ENCODE measurements at regions not wholly inside any gene's neighbourhood (a gene's known extent, or its start where the extent isn't known, plus 50 kb on each side); places are given as distances from the start of the nearest gene placed in this dataset.

DNA sequence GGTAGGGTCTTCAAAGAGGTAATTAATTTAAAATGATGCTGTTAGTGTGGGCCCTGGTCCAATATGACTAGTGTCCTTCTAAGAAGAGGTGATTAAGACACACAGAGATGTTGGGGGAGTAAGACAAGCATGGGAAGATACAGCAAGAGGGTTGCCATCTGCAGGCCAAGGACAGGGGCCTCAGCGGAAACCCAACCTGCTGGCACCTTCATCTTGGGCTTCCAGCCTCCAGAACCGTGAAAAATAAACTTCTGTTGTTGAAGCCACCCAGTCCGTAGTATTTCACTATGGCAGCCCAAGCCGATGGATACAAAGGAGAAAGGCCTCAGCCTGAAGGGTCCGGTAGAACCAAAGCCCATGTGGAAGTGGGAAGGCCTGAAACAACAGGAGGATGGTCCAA, 161.7 kb upstream of the UBE2E1 start:
- DNase-seq = no peak

DNA sequence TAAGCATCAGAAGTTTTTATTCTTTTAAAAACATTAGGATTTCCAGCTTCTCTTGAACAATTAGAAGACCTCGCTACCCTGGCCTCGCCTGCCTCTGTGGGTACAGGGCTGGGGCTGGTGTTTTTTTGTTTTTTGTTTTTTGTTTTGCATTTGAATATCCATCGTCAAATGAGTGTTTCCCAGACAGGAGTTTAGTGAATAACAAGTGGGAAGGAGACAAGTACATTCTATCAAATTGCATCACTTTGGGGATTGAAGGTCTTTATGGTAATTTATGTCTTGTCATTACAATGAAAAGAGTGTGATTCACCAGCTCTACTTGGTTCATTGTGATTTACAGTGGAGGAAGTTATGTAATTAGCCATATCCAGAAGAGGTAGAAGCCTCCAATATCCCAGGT, 161.1 kb upstream of the UBE2E1 start:
- no peak for DNase-seq

DNA sequence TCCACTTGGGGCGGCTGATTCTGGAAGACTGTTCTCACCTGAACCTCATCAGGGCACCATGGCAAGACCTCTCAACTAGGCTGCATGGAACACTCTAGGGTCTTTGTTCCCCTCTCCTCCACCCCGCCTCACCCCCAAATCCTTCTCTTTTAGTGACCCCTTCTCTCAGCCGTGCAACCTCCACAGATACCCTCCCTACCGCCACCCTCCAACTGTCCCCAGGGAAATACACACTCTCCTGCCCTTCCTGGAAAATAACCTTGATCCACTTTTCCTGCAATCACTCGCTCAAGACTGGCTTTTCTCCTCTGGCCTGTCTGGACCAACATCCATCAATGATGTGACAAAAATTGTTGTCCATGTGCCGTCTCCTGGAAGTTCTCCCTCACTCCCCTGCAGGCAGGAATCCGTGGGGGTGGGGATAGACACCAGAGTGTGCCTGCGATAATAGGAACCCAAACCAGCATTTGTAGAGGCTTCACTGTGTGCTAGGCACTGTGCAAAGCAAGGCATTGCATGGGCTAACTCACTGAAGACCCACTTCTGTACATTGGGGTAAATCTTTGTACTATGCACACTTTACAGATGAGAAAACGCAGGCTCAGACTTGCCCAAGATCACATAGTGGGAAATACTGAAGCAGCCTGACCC, 160.1 kb upstream of the UBE2E1 start:
- DNase-seq = no peak

DNA sequence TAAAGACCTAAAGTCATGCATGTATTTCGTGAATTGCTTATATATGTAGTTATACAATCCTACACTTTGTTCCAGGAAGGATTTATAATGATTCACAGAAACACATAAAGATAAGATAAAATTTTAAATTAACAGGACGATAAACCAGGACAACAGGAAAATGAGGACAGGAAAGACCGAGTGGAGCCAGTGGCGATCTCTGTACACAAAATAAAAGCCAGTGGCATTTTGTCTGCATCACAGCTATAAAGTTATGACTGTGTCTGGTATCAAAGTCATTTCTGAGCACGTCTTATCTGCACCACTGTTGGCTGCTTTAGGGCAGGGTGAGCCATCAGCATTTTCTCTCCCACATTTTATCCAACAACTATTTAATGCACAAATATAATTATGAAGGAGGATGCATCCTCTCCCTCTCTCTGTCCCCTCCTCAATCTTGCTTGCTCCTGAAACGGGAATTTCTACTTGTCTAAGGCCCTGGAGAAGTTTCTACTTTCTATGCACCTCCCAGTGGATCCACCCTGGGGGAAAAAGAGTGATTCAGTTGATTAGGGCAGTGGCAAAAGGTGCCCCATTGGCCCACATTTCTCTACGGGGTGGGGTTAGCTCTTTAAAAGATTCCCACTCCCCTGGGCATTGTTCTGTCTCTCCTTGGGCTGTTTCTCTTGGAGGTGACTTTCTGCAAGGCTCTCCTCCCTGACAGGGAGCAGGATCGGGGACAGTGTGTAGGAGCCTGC, 159.4 kb upstream of the UBE2E1 start:
- no peak for DNase-seq

DNA sequence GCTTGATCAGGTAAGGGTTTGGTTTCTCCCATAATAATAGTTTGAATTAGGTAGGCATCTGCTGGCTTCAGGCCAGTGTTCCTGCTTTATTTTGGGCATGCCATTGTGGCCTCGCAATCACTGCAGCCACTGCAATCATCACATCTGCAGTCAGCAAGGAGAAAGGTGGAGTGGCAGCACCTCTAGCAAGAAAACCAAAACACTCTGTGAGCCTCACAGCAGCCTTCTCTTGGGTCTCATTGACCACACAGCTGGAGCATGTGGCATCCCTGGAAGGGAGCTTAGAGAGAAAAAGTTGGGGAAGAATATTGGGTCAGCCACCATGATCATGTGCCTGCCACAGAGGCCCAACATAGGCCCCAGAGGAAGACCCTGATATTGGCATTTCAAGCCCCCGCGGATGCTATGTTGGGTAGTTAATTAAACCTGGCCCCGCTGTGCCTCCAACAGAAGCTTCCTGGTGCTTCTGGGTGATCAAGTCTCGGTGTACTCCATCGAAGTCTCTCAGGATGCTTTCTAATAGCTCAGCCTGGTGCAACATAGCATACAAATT, 158.0 kb upstream of the UBE2E1 start:
- no peak for DNase-seq

DNA sequence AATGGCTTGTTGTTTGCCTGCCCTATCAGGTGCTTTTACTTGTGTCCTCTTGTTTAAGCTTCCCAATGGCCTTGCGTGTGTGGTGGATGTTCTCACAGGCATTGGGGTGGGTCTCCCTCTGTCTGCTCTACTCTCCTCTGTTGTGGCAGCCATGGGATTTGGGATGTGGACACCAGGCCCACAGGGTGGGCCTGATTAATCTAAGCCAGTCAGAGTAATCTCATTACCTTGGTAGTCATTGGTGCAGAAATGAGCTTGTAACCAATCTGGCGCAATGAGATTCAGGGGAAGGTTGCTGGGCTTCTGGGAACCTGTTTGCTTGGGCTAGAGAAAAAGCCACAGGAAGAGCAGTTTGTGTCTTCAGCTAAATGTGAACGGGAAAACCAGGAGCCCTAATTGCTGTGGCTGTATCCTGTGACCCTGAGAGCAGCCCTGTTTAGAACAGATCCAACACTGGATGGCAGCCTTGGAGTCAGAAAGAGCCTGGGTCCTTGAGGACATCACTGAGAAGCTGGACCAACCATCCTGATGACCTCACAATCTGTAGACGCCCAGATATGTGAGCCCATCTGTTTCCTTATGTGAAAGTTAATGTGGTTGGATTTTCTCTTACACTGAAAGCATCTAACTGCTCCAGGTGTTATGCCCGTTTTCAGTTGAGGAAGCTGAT, 157.3 kb upstream of the UBE2E1 start:
- peak; percentile 21 for DNase-seq

DNA sequence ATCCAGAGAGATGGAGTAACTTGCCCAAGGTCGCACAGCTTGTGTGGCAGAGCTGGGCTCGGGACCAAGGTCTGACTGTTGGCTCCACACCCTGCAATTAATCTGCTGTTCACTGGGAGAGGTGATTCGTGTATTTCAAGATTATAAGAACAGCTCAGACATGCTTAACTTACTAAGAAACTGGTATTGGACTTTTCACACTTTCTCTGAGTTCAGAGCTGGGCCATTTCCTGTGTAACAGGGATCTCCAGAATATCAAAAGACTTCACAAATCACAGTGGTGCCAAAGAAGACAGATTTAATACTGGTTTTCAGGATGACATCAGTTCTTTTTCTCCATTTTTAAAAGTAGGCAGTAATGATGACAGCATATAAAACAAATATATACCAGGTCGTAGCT, 156.8 kb upstream of the UBE2E1 start:
- no peak for DNase-seq

DNA sequence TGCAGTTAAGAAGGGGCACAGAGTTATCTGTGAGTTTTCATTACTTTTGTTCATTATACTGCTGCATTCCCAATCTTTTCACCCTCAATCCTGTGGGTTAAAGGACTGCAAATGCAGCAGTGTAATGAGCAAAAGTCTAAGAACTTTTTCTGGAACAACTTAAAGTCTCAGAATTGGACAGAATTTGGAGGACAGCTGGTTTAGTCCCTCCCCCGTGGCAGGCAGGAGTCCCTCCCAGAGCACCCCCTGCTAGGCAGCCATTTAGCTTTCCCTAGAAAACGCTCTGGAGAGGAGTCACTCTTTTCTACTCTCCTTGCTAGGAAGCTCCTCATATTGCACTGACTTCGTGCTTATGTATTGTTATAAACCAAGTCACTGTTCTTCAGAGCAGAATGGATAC, 156.3 kb upstream of the UBE2E1 start:
- DNase-seq = no peak

DNA sequence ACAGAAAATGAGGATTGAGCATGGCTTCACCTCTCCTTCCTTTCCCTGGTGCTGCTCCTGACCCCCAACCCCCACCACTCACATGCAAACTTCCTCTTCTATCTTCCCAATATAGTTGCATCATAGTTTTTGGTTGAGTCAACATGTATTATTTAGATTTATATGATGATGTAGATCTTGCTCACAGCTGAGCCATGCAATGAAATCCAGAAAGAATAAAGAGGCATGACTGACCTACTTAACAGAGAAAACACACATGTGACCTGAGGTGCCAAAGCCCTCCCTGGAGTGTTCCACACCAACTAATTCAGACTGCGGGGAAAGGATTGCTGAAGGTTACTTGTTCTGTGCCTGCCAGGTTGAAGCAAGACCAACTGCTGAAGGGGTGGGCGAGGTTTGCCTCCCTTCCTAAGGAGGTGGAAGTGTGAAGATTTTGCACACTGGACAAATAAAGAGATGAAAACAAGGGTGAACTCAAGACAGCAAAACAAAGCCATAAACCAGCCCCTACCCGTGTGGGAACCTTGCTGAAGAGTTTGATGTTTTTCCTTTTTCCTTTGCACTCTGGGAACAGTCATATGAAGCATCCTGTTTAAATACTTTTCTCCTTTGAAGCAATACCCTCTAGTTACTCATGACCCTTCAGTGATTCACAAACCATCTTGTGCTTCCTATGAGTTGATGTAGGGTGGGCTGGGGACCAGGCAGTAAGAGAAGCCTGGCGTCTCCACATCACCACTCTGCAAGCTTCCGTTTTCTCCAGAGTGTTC, 155.2 kb upstream of the UBE2E1 start:
- DNase-seq = peak; percentile 45

DNA sequence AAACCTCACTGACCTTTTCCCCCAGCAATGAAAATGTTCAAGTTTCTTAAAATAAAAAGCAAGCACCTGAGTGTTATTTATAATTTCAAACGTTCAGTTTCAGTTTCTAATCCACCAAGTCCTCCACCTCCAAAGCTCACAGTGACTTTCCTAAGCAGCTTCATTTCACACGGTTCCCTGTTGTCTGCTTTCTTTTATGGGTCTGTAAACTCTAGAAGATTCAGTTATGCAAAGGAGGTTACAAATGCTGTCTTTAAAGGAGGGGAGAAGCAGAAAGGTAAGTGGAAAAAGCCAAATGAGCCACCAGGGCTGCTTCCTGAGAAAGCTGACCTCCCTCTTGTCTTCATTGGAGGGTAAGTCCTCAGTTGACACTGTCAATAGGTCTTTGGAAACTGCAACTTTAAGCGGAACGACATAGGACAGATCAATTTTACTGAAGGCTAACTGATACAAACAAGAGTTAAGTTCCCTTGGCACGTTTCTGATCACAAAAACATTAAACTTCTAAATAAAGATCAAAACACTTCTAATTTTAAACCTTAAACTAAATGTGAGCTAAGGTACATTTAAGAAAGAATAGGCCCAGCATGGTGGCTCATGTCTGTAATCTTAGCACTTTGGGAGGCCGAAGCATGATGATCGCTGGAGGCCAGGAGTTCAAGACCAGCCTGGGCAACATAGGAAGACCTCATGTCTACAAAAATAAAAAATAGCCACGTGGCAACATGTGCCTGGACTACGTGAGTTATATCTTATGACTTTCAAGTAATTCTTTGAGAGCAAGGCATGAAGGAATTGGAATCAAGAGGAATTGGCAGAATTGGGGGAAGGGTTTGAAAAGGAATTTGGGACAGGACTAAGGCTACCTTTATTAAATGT, 151.9 kb upstream of the UBE2E1 start:
- no peak for DNase-seq

DNA sequence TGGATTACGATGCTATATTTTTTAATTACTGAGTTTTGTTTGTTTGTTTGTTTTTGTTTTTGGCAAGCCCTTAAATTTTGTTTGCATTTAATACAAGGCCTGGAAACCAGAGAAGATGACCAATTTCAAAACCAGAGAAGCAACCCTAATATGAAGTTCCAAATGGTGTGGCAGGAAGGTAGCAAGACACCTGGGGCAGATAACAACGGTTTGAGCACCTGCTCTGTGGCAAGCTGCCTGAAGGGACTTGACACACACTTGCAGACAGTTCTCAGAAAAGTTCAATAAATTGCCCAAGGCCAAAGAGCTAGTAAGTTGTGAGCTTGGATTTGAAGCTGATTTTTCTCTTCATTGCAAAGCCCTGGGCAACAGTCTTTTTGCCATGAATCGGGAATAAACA, 151.2 kb upstream of the UBE2E1 start:
- no peak for DNase-seq

DNA sequence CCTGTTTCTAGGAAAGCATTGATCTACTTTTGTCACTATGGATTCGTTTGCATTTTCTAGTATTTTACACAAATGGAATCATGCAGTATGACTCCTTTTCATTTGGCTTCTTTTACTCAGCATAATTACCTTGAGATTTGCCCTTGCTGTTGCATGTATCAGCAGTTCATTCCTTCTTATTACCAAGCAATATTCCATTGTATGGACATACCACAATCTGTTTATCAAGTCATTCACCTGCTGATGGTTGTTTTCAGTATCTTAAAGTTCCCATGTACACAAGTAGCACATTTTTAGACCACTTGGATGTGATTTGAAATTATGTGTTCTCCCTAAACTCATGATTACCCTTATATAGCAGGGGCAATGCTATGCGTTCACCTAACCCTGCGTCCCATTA, 150.0 kb upstream of the UBE2E1 start:
- no peak for DNase-seq

DNA sequence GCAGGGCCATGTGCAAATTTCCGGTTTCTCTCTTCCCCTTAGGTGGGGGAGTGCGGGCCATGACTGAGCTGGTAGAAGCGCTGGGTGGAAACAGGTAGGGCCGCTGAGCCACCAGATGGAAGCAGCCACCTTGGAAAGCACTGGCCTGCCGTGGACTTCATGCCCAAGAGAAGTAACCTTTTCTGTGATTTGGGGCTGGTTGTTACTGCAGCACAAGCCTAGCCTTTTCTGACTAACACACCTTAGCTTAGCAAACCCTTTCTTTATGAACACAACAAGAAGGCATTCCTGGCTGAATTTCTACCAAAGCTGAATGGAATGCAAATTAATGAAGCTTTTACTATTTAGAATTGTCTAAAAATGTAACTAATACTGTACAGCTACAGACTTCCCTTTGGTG, 149.6 kb upstream of the UBE2E1 start:
- no peak for DNase-seq

DNA sequence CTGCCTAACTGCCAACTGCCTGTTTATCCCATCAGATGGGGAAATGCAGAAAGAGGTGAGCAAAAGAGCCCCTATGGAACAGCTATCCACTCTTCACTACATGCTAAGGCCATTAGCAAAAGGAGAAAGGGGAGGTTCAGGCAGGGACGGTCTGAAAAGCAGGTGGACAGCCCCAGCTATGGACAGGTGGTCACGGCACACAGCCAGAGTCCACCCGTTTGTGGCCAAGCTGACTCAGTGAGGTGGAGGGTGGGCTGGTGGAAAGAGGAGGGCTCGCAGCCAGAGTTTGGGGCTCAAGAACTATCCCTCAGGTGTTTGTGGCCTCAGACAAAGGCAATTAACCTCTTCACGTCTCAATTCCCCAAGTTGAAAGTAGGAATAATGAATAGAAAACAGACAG, 148.9 kb upstream of the UBE2E1 start:
- DNase-seq = no peak

DNA sequence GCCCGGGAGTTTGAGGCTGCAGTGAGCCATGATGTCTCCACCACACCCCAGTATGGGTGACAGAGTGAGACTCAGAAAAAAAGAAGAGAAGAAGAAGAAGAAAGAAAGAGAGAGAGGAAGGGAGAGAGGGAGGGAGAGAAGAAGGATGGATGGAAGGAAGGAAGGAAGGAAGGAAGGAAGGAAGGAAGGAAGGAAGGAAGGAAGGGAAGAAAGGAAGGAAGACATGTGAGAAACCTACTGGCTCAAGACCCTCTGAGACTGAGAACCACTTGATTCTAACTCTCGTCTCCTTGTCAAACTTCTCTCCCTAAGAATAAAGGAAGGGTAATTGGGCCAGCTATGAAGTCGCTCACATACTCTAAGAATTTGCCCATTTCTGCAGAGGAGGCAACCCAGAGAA, 148.1 kb upstream of the UBE2E1 start:
- no peak for DNase-seq

DNA sequence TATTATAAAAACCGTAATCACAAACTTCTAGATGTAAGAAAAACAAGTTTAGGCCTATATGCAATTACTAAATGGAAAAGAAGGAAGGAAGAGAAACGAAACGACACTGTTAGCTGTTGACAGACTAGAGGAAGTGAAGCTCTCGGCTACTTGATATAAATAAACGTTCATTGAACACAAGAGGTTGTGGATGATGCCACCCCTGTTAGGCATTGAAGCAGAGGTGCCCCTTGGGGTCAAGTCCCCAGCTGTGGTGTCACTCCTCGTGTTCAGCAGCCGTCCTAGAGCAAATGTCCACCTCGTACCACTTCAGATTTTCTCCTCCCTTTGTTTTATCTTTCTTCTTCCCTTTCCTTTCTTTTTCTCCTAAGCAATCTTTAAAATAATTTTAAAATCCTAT, 146.5 kb upstream of the UBE2E1 start:
- peak; percentile 34 for DNase-seq

DNA sequence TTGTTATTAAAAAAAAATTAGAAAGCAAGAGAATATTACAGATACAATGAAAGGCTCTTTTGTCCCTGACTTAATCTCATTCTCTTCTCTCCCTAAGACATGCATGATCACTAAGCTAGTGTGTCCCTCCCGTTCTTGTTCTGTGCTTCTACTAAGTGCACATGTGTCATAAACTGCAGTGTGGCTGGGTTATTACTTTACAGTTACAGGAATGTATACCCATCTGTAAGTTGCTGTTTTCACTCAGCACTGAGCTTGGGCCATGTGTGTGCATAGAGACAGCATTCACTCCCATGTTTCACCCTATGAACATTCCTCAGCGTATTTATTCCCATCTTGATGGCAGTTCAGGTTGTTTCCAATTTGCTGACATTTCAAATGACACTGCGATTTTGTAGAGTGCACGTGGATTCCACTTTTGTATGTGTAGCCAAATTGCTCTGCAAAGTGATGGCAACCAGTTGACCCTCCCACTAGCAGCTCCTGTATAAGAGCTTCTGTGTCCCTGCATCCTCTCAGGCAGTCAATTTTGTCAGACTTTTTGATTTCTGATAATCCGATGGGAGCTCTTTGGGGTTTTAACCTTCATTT, 145.8 kb upstream of the UBE2E1 start:
- DNase-seq = peak; percentile 20

DNA sequence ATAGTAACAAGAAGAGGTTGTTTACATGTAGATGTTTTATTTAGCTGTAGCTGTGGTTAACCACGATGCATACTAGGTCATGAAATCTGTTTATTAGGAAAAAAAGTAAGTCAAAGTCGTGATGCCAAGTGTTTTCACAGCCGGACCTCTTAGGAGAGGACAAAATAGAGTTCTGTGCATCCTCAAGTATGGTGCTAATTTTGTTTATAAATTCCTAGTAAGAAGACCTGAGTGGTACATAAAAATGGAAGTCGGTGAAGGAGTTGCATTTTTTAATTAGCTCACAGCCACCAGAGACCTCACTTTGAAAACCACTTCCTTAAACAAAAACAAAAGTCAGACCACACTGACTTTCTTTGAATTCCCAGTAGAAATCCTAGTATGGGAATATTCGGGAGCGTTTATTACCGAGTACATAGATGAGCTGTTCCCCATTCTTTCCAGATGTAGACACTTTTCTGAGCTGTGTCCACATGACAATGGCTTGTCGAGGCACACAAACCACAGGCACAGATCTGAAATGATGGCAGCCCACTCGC, 143.6 kb upstream of the UBE2E1 start:
- DNase-seq = peak; percentile 17

DNA sequence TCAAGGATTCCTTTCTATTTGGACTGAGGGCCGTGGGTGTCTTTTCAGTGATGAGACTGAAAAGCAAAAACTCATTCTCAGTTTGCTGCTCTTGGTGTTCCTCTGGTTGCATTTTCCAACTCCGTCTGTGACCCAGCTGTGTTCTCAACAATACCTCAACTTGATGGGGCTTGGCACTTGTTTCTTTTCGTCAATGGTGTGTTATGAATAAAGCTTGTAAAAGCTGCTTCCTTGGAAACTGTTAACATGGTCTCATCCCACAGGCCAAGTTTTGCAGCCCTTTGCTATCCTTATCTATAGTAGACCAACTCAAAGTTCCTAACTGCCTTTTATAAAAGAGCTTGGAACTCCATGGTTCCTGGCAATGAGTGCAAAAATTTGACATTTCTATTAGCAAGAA, 142.5 kb upstream of the UBE2E1 start:
- DNase-seq = no peak

DNA sequence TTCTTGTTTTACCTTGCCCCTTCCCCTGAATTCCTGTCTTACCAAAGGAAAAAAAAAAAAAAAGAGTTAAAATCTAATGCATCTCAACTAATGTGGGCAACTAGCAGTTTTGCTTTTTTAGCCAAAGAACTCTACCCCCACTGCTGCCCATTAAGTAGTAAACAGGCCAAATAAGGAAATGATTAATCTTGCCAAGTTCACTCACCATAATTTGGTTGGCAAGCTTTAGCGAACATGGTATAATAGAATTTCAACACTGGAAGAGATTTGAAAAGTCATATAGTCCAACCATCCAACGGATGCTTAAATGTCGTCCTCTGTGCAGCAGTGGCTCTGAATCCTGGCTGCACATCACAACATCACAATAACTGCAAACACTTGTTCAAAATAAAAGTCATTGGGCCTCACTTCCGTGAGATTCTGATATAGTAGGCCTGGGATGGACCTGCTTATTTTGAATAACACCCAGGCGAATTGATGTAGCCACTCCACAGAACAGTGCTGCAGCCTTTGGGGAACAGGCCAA, 142.0 kb upstream of the UBE2E1 start:
- no peak for DNase-seq

DNA sequence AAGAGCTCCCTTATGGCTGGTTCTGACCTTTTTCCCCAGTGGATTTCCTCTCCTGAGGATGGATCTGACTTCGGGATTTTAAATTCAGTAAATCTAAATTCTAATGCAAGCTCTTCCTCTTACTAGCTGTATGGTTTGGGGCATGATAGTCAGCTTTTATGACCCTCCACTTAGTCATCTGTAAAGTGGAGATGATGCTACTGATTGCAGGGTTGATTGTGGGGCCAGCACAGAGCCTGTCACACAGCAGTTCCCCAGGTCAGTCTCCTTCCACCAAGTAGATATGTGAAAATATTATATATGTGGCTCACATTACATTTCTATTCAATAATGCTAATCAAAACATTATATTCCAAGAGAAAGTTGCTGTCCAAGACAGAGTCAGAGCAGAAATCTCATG, 141.3 kb upstream of the UBE2E1 start:
- DNase-seq = no peak
